Brain pericyte (primary cell): ENCODE measurements at regions not wholly inside any gene's neighbourhood (a gene's known extent, or its start where the extent isn't known, plus 50 kb on each side); places are given as distances from the start of the nearest gene placed in this dataset.

Experiments used
- DNase-seq: peaks from one replicate; pipeline ENCODE4 v3.0.0-alpha.2; 2012; ENCODE audit warnings: low read depth, low spot score

DNA sequence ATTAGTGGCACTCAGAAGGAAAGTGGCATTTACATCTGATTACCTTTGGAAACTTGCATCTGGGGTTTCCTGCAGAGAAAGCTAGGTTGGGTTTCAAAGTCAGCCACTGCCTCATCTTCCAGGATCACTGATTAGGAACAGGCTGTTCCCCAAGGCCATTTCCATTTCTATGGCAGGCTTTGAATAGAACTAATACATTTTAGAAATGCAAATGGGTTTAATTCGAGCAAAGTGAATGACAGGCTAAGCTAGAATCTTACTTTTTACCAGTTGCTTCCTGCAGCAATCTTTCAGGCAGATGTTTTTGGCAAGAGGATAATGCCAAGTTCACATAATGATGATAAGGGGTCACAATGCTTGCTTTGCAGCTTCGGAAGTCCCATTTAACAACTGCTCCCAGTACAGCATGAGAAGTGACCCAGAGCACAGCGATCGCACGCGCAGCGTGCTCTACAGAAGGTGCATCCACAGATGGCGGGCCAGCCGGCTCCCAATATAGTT lies 336.7 kb downstream of the LPIN1 start:
- no peak for DNase-seq

DNA sequence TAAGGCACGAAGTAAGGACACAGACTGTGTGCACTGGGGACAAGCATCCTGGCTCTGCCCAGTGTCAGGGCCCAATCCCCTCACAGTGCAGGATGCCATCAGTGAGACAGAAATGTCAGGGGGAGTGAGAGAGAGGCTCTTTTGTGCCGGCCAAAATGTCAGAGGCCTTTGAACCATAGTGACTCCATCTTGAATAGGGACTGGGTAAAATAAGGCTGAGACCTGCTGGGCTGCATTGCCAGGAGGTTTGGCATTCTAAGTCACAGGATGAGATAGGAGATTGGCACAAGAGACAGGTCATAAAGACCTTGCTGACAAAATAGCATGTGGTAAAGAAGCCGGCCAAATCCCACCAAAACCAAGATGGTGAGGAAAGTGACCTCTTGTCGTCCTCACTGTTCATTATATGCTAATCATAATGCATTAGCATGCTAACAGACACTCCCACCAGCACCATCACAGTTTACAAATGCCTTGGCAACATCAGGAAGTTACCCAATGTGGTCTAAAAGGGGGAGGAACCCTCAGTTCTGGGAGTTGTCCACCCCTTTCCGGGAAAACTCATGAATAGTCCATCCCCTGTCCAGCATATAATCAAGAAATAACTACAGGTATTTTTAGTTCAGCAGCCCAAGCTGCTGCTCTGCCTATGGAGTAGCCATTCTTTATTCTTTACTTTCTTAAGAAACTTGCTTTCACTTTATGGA lies 337.4 kb downstream of the LPIN1 start:
- no peak for DNase-seq

DNA sequence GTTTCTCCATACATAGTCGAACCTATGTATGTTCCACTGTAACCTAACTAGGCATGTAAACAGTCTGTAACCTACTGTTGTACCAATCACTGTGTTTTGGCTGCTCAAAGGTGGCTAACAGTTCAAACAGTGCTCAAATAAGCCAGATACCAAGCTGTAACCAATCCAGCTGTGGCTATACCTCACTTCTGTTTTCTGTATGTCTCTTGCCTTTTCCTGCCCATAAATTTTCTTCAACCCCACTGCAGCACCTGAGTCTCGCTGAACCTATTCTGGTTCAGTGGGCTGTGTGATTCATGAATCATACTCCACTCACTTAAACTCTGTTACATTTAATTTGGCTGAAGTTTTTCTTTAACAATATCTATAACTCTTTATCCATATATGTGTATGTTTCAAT lies 340.7 kb downstream of the LPIN1 start:
- DNase-seq: no peak

DNA sequence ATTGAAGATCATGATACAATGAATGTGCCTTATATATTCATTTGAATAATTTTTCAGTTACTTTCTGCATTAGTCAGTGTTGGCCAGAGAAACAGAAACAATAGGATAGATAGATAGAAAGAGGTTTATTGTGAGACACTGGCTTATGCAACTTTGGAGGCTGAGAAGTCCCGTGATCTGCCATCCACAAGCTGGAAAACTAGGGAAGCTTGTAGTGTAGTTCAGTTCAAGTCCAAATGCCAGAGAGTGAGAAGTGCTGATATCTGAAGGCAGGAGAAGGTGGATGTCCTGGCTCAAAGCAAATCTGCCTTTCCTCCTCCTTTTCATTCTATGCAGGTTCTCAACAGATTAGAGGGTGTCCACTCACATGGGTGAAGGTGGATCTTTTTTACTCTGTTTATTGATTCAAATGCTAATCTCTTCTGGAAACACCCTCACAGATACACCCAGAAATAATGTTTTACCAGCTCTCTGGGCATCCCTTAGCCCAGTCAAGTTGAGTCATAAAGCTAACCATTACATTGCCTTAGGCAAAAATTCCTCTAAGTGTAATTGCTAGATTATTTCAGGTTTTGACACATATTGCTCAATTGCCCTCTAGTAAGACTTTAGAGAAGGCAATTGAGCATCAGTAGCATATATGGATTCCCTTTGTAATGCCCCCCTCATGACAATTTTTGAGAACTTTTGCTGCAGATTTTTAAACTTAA lies 341.4 kb downstream of the LPIN1 start:
- DNase-seq: no peak

DNA sequence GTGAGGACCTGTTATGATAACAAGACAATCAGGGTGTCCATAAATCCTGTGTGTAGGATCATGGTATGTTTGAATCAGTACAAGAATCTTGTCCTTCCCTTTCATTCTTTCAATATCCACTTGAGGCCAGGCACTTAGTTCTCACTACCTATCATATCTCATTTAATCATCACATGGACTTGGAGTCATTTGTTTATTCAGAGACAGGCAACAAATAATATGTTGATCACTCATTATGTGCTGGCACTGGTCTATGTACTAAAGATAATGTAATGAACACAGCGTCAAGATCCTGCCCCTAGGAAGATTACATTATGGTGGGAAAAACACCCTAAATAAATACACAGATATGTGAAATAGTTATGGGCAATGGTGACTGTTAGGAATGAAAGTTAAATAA lies 342.6 kb downstream of the LPIN1 start:
- DNase-seq: no peak

DNA sequence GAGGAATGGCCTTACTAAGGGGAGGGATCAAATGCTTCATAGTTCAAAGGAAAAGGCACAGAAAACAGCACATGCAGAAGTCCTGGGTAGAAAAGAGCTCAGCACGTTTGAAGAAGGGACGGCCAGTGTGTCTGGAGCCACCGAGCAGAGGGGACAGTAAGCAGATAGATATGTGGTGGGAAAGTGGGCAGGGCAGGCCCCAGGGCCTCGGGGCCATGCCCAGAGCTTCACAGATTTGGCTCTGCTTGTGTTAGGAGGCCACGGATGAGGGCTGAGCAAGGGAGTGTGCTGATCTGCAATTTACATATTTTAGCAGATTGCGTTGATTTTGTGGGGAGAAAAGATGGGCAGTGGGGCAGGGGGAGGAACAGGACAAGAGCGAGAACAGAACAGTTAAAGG lies 343.1 kb downstream of the LPIN1 start:
- DNase-seq: no peak

DNA sequence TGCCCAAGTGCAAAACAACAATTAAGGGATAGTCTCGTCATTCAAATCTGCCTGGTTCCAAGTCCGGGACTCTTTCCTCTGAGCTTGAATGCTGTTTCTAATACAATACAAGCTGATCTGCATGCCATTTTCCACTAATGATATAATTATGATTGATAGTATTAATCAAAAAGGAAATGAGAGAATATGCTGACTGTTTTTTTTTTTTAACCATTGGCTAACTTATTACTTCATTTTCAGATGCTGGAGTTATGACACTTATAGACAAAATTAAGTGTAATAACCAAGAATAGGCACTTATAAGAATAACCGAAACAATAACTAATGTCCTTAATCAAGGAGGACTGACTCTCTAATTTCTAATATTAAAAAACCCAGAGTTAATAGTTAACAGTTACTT lies 343.6 kb downstream of the LPIN1 start:
- DNase-seq: no peak

DNA sequence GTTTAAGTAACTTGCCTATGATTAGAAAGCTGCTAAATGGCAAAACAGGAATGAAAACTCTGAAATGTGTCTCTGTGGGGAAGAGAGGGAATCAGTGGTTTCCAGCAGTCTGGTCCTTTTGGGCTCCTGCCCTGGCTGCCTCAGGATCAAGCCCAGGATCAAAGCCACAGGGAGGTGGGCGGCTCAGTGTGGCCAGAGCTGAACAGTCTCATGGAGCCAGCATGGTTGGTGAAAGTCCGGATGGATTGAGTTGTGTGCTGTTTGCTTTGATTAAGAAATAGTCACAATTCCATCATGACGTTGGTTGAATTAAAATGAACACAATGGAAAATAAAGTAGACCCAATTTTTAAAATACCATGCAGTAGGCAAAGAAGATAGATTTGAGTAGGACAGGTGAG lies 344.2 kb downstream of the LPIN1 start:
- no peak for DNase-seq

DNA sequence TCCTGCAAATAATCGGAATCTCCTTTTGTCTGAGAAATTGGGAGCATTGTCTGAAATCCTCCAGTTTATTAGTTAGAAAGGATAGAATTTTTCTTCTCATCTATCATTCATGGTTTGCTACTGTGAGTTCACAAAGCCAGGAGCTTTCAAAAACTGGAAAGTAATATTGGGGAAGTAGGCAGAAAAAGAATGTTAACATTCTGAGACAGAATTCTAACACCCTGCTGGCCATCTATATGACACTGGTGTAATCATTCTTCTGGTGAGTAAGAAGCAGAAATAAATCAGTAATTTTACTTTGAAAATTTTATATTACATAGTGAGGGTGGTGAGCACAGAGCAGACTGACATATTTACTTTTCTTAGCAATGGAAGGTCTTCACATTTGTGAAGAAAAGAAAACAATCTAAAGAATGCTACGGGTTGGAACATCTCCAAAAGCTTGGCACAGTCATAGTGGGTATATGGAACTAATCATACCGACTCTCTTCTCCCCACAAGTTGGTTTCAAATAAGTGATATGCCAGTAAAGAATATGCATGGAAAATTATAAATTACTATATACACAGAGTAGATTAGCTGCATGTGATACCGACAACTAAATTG lies 344.9 kb downstream of the LPIN1 start:
- DNase-seq: no peak

DNA sequence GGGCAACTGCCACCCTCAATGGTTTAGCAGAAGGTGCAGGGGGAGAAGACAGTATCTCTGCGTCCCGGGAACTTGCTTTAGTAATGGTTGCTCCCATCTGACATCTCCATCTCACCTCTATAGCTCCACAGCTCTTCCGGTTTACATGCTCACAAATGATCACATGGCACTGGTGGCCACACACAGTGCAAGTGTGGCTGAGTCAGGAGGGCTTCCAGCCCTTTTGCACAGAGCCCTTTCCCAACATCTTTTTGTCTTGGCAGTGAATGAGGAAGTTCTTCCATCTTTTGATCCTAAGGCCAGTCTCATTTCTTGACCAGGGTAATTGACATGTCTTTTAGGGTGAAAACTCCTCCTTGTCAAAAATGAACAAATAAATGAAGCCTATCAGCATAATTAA lies 347.7 kb downstream of the LPIN1 start:
- DNase-seq: no peak

DNA sequence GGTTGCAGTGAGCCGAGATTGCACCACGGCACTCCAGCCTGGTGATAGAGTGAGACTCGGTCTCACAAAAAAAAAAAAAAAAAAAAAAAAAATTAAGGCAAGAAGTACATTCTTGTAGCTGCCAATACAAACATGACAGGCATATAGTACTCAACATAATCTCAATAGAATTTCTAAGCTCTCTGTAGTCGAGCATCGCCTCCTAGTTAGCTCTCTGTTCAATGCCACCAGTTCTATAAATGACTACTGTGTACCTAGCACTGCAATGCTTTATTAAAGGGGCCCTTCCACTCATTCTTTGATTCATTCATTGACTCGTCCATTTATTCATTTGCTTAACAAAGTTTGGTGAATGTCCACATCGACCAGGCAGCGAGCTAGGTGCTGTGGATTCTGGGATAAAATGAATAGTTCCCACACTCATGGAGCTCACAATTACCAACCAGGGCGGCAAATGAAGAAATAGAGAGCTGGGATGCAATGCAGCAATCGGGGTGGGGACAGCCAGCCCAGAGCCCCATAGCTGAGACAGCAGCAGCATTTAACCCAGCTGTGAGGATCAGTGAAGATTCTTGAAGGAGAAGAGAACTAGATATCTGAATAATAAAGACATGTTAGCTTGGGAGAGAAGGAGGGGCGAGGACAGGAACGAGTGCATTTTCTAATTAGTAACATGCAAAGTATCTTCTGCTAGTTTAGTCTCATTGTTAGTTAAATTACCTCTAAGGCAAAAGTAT lies 349.8 kb downstream of the LPIN1 start:
- no peak for DNase-seq

DNA sequence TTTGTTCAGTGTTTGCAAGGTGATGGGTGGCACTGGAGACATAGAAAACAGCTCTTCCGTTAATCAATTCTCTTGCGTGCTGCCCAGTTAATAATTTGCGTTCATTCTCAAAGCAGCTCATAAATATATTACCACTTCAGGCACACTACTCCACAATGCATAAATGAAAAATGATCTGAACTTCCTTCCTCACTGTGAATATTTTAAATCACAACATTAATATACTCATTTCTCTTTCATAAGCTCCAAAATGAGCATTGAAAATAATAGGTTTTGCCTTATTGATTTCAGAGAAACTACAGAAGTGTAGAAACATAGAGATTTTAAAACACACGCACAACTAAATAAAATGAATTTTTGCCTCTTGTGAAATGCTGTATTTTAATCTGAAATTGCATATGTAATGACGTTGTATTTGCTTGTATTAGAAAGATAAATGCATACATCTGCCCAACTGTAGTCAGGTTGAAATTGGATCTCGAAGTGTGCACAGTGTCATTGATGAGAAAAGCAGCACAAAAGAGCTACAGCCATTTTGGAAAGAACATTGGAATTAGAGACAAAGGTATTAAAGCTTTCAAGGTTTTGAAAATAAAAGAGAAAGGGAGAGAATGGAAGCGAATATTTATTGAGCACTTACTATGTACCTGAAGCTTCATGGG lies 350.5 kb downstream of the LPIN1 start:
- DNase-seq: no peak

DNA sequence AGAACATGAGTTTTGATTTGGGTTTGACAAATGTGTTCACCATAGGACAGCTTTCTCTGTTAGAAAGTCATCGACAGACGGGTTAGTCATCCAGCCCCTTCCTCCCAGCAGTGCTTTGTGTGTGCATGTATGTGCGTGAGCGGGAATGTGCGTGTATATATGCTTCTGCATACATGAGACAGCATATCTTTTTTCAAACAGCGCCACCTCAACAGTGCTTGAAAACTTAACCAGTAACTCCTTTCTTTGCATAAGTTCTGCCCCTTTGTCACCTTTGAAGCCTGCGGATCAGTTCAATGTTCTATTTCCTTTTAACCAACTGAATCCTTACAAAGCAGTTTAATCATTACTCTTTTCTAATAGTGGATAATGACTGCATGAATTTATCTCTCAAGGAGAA lies 351.4 kb downstream of the LPIN1 start:
- no peak for DNase-seq

DNA sequence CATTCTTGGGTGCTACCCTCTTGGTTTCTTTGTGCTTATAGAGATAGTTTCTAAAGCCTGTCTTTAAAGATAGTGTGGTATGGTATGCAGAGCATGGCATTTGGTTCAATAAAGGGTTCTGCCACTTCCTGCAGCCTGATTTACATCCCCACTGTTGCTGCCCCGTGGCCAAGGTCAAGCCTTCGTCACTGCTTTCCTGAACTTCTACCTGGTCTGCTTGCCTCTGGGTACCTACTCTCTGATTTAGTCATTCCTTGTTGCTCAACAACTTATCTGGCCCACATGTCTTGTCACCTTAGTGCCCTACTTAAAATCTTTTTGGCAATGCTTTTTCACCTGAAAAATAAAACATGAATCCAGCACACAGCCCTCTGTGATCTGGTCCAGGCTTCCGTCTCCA lies 352.9 kb downstream of the LPIN1 start:
- DNase-seq: no peak

DNA sequence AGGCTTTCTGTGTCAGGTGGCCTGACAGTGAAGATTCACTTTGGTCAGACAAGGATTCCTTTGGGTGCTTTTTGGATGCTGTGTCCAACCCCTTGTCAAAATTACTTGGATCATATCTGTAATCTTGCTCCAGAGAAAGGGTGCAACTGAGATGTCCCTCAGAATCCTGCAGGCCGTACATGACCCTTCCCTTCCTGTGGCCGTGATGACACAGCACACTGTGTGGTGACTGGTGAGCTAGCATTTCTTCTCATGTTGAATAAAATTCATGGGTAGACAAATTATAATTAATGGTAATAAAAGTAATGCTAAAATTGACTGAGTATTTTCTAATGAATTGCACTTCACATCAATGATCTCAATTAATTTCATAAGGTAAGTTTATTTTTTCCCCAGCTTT lies 356.2 kb downstream of the LPIN1 start:
- DNase-seq: no peak

DNA sequence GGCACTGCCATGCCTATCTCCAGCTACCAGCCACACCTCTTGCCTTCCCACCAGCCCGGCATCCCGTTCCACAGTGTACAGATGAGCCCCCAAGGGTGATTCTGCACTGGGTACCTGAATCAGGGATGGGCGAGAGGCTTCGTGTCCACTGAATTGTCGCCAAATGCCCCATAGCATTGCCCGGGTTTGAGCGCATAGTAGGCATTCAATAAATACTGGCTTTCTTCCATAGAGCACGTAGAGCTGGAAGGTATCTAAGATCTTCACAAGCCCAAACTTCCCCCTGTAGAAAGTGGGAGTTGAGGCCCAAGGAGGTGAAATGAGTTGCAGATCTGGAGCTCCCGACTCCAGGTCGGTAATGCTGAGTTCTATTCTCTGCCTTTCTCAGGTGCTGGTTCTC lies 358.7 kb downstream of the LPIN1 start:
- DNase-seq: no peak

DNA sequence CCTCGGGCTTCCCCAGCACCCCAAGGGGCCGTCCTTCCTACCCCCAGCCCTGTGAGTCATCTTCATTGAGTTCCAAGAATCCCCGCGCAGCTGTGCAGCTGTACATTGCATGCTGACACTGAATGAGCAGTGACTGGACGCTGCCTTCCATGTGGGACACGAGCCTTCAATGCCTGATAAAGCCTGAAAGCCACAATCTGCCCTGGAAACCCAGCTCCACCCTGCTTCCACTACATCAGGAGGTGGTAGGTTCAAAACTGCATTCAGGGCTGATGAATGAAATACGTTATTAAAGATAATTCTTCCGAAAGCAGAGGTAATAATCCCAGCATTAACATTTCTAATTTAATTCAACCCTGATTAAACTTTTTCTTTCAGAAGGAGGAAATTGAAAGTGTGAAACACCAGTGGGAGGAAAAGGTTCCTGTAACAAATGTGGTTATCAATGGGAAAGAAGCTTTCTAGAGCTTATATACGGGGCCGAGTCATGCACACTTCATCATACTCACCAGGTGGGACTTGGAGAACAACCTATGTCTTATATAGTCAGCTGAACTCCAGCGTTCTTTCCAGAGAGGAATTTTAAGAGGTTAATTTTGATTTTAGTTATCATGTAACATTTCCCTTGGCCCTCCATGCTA lies 360.1 kb downstream of the LPIN1 start:
- DNase-seq: peak; percentile 85

DNA sequence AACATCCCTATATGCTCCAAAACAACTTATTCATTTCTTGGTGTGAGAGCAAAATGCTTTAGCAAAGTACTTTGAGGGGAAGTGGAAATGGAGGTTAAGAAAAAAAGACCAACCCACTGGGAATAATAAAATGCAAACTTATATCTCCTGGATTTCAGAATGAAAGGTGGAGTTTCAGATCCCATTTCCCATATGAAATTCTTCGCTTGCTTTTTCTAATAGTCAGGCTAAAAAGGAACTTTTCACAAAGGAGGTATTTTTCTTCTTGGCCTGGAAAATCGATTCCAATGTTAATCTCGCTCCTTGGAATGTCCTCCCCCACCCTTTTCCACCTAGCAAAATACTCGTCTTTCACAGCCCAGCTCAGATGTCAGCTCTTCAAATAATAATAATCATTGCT lies 360.9 kb downstream of the LPIN1 start:
- no peak for DNase-seq

DNA sequence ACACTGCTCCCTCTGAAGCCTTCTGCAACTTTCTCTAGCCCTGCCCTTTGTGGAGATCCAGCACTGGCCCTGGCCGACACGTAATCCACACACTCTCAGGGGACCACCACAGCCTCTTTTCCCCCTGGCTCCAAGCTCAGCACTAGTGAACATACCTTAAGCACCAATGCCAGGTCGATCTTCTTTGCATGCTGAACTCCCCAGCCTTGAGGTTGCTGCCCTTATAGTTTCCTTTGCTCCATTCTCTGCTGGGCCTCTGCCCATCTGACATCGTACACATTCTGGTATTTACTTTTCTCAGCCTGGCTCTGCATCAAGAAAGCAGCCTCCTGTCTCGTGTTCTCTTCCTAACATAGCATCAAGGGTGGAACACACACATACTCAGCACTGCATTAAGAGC lies 361.5 kb downstream of the LPIN1 start:
- peak; percentile 36 for DNase-seq

DNA sequence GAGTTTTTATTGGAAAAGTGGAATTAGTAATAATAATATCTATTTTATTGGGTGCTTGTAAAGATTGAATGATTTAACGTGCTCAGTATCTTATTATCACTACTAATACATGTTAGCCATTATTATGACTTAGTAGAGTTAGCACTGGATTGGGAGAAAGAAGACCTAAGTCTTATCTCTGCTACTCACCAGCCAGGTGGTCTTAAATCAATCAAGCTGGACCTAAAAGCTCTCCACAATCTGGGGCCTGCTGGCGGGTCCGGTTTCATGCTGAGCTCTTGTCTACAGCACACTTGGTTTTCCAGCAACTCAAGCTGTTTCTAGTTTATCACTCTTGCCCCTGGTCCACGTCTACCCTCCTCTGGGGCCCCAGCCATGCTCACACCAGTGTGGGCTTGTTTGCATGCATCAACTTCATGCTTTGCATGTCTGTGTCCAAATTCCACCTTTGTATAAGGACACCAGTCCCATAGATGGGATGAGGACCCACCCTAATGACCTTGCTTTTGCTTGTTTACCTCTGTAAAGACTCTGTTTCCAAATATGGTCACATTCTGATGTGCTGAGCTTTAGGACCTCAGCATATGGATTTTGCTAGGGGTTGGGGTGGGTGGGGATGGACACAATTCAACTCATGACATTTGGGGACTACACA lies 363.1 kb downstream of the LPIN1 start:
- no peak for DNase-seq

DNA sequence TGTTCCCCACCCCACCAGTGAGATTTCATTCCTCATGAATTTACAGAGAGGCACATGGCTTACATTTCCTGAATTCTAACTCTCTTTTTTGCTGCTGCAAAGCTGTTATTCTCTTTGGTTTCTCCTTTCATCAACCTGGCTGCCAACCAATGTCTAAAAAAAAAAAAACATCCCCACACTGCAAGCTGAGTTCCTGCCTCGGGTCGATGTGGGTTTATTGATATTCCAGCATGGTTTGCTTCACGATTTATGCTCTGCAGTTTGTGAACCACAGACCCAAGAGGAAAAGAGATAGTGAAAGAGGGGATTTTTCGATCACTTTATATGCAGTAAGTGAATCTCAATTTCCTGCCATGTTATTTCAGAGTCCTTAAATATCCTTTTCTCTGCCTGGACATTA lies 363.6 kb downstream of the LPIN1 start:
- no peak for DNase-seq
